Liver (tissue), 3 donors: ENCODE measurements at regions not wholly inside any gene's neighbourhood (a gene's known extent, or its start where the extent isn't known, plus 50 kb on each side); places are given as distances from the start of the nearest gene placed in this dataset.

Experiments
- CTCF ChIP-seq: fragments of 150-350 bp; IDR thresholded peaks from 2 replicates; pipeline ENCODE4 v1.5.1; 2017; ENCODE audit warnings: improper control_type of control experiment, low read depth, low read length; ENCODE audit not compliant: missing input control
- FOXA1 ChIP-seq: IDR thresholded peaks from 2 replicates; pipeline ENCODE4 v1.6.1; 2016; ENCODE audit warnings: antibody characterized with exemption
- FOXA2 ChIP-seq: IDR thresholded peaks from 2 replicates; pipeline ENCODE4 v1.6.1; 2016; ENCODE audit warnings: antibody characterized with exemption
- GABPA ChIP-seq, 2 donors: IDR thresholded peaks in 1 of 2; conservative IDR thresholded peaks in 1 of 2; 2 replicates each; pipeline ENCODE4 v1.6.1; 2016; ENCODE audit warnings: antibody characterized with exemption in 2 of 2, mild to moderate bottlenecking in 1 of 2, moderate library complexity in 1 of 2
- HNF4A ChIP-seq, 2 donors: conservative IDR thresholded peaks; 2 replicates each; pipeline ENCODE4 v1.6.1; 2016; ENCODE audit warnings: antibody characterized with exemption in 2 of 2, mild to moderate bottlenecking in 2 of 2
- HNF4G ChIP-seq: IDR thresholded peaks from 2 replicates; pipeline ENCODE4 v1.6.1; 2016; ENCODE audit warnings: antibody characterized with exemption
- MAX ChIP-seq: IDR thresholded peaks from 2 replicates; pipeline ENCODE4 v1.6.1; 2016; ENCODE audit warnings: antibody characterized with exemption
- NR2F2 ChIP-seq: IDR thresholded peaks from 2 replicates; pipeline ENCODE4 v1.6.1; 2016; ENCODE audit warnings: antibody characterized with exemption
- REST ChIP-seq: IDR thresholded peaks from 2 replicates; pipeline ENCODE4 v1.6.1; 2016; ENCODE audit warnings: antibody characterized with exemption, mild to moderate bottlenecking
- SP1 ChIP-seq: IDR thresholded peaks from 2 replicates; pipeline ENCODE4 v1.6.1; 2018; ENCODE audit warnings: antibody characterized with exemption, mild to moderate bottlenecking
- YY1 ChIP-seq: IDR thresholded peaks from 2 replicates; pipeline ENCODE4 v1.6.1; 2016; ENCODE audit warnings: antibody characterized with exemption, mild to moderate bottlenecking
- ZBTB33 ChIP-seq: IDR thresholded peaks from 2 replicates; pipeline ENCODE4 v1.6.1; 2016; ENCODE audit warnings: antibody characterized with exemption
- donor health status: healthy.
- donor health status: healthy.

- TF ChIP-seq CTCF (no peak), MAX (no peak), HNF4A (conservative IDR thresholded peaks at IDR 0.05) (no peak), FOXA2 (no peak), REST (no peak), GABPA (IDR thresholded peaks at IDR 0.05 in 1 of 2, conservative IDR thresholded peaks at IDR 0.05 in 1 of 2) (no peak), HNF4G (no peak), NR2F2 (no peak), ZBTB33 (no peak), FOXA1 (no peak), YY1 (no peak), SP1 (no peak)
Measured at GRCh38 chr3:15969874-15970640, 172.3 kb upstream of the ANKRD28 start.
